H9 (cell line): ENCODE measurements at regions not wholly inside any gene's neighbourhood (a gene's known extent, or its start where the extent isn't known, plus 50 kb on each side); places are given as distances from the start of the nearest gene placed in this dataset.

Experiments used
- DNase-seq: peaks from one replicate; pipeline ENCODE4 v3.0.0-alpha.2; 2017
- H2AFZ ChIP-seq: one replicate; pipeline ENCODE4 v1.6.1; 2013; ENCODE audit warnings: mild to moderate bottlenecking, low read length, control low read depth, moderate library complexity
- H2AK5ac ChIP-seq: 2 replicates; pipeline ENCODE4 v1.6.1; 2013; ENCODE audit warnings: low read length, control low read depth, mixed read lengths; ENCODE audit not compliant: insufficient read length
- H2BK120ac ChIP-seq: one replicate; pipeline ENCODE4 v1.6.1; 2013; ENCODE audit warnings: low read depth, mild to moderate bottlenecking, low read length, control low read depth, inconsistent platforms; ENCODE audit not compliant: poor library complexity, severe bottlenecking
- H2BK12ac ChIP-seq: 2 replicates; pipeline ENCODE4 v1.6.1; 2013; ENCODE audit warnings: low read length, control low read depth, mixed read lengths, low read depth; ENCODE audit not compliant: insufficient read length
- H2BK15ac ChIP-seq: 2 replicates; pipeline ENCODE4 v1.6.1; 2013; ENCODE audit warnings: low read depth, low read length, control low read depth
- H2BK20ac ChIP-seq: one replicate; pipeline ENCODE4 v1.6.1; 2013; ENCODE audit warnings: low read depth, mild to moderate bottlenecking, low read length, control low read depth, inconsistent platforms; ENCODE audit not compliant: poor library complexity, severe bottlenecking
- H2BK5ac ChIP-seq: 2 replicates; pipeline ENCODE4 v1.6.1; 2013; ENCODE audit warnings: low read length, control low read depth, mixed read lengths; ENCODE audit not compliant: insufficient read length
- H3K14ac ChIP-seq: 2 replicates; pipeline ENCODE4 v1.6.1; 2013; ENCODE audit warnings: low read length, control low read depth; ENCODE audit not compliant: insufficient read depth
- H3K18ac ChIP-seq: 2 replicates; pipeline ENCODE4 v1.6.1; 2013; ENCODE audit warnings: low read depth, mild to moderate bottlenecking, mixed read lengths, low read length, control low read depth; ENCODE audit not compliant: insufficient read length
- H3K23ac ChIP-seq: 2 replicates; pipeline ENCODE4 v1.6.1; 2013; ENCODE audit warnings: low read length, control low read depth, mixed read lengths, low read depth; ENCODE audit not compliant: insufficient read length
- H3K23me2 ChIP-seq: 2 replicates; pipeline ENCODE4 v1.6.1; 2013; ENCODE audit warnings: low read depth, mild to moderate bottlenecking, mixed read lengths, low read length, control low read depth; ENCODE audit not compliant: insufficient read length, poor library complexity, severe bottlenecking
- H3K27ac ChIP-seq: 2 replicates; pipeline ENCODE4 v1.5.1; 2013; ENCODE audit warnings: low read length, control low read depth, mixed read lengths, low read depth; ENCODE audit not compliant: insufficient read length
- H3K27me3 ChIP-seq: 2 replicates; pipeline ENCODE4 v1.6.1; 2013; ENCODE audit warnings: low read length, control low read depth, inconsistent platforms; ENCODE audit not compliant: insufficient read depth
- H3K4ac ChIP-seq: 2 replicates; pipeline ENCODE4 v1.6.1; 2013; ENCODE audit warnings: low read depth, mild to moderate bottlenecking, control low read depth, inconsistent platforms, low read length, moderate library complexity
- H3K4me1 ChIP-seq: 2 replicates; pipeline ENCODE4 v1.6.1; 2013; ENCODE audit warnings: low read length, control low read depth, inconsistent platforms; ENCODE audit not compliant: insufficient read depth
- H3K4me2 ChIP-seq: 2 replicates; pipeline ENCODE4 v1.6.1; 2013; ENCODE audit warnings: low read length, control low read depth, mixed read lengths; ENCODE audit not compliant: insufficient read length, insufficient read depth
- H3K56ac ChIP-seq: 2 replicates; pipeline ENCODE4 v1.6.1; 2013; ENCODE audit warnings: low read depth, mild to moderate bottlenecking, mixed read lengths, low read length, control low read depth; ENCODE audit not compliant: insufficient read length
- H3K79me1 ChIP-seq: 2 replicates; pipeline ENCODE4 v1.6.1; 2013; ENCODE audit warnings: low read depth, mild to moderate bottlenecking, moderate library complexity, low read length, control low read depth, inconsistent platforms; ENCODE audit not compliant: insufficient read depth, poor library complexity, severe bottlenecking
- H3K79me2 ChIP-seq: 2 replicates; pipeline ENCODE4 v1.6.1; 2013; ENCODE audit warnings: low read length, control low read depth, inconsistent platforms; ENCODE audit not compliant: insufficient read depth
- H3K9ac ChIP-seq: 2 replicates; pipeline ENCODE4 v1.6.1; 2013; ENCODE audit warnings: low read length, control low read depth, mixed read lengths; ENCODE audit not compliant: insufficient read length; ENCODE audit errors: extremely low read depth
- H3K9me3 ChIP-seq: one replicate; pipeline ENCODE4 v1.6.1; 2013; ENCODE audit warnings: low read depth, low read length, inconsistent platforms; ENCODE audit not compliant: control insufficient read depth
- H3T11ph ChIP-seq: one replicate; pipeline ENCODE4 v1.6.1; 2013; ENCODE audit warnings: mild to moderate bottlenecking, low read length, control low read depth, inconsistent platforms
- H4K20me1 ChIP-seq: one replicate; pipeline ENCODE4 v1.6.1; 2013; ENCODE audit not compliant: control insufficient read depth, insufficient read length, insufficient read depth
- H4K5ac ChIP-seq: 2 replicates; pipeline ENCODE4 v1.6.1; 2013; ENCODE audit warnings: low read depth, mild to moderate bottlenecking, mixed read lengths, low read length, control low read depth; ENCODE audit not compliant: insufficient read length
- H4K8ac ChIP-seq: replicated peaks from 2 replicates; pipeline ENCODE4 v1.6.1; 2013; ENCODE audit warnings: low read length, control low read depth, mixed read lengths, low read depth; ENCODE audit not compliant: insufficient read length
- H4K91ac ChIP-seq: 2 replicates; pipeline ENCODE4 v1.6.1; 2013; ENCODE audit warnings: low read depth, mild to moderate bottlenecking, moderate library complexity, mixed read lengths, low read length, control low read depth; ENCODE audit not compliant: insufficient read length
- H3K27ac Mint-ChIP-seq, 3 experiments: 2 replicates in 2 of 3; 3 replicates in 1 of 3; pipeline ENCODE4 v1.8.0; 2020 to 2021; ENCODE audit warnings: mixed read lengths in 3 of 3, mild to moderate bottlenecking in 1 of 3, moderate library complexity in 1 of 3
- H3K27me3 Mint-ChIP-seq: 2 replicates; pipeline ENCODE4 v1.8.0; 2021; ENCODE audit warnings: low read depth, mild to moderate bottlenecking, moderate library complexity, mixed read lengths
- H3K36me3 Mint-ChIP-seq, 3 experiments: 2 replicates in 2 of 3; 3 replicates in 1 of 3; pipeline ENCODE4 v1.8.0; 2020 to 2021; ENCODE audit warnings: low read depth in 3 of 3, mixed read lengths in 3 of 3; ENCODE audit not compliant: insufficient read depth in 1 of 3
- H3K4me1 Mint-ChIP-seq, 2 experiments: 2 replicates each; pipeline ENCODE4 v1.8.0; 2020; ENCODE audit warnings: mixed read lengths in 2 of 2
- H3K4me3 Mint-ChIP-seq, 2 experiments: 2 replicates in 1 of 2; 3 replicates in 1 of 2; pipeline ENCODE4 v1.8.0; 2020 to 2021; ENCODE audit warnings: mild to moderate bottlenecking in 2 of 2, mixed read lengths in 2 of 2, moderate library complexity in 1 of 2
- H3K9me3 Mint-ChIP-seq, 2 experiments: 2 replicates in 1 of 2; 3 replicates in 1 of 2; pipeline ENCODE4 v1.8.0; 2020; ENCODE audit warnings: mild to moderate bottlenecking in 2 of 2, mixed read lengths in 2 of 2, moderate library complexity in 1 of 2
- WGBS: extraction: QIAGEN DNeasy Blood & Tissue Kit; methylation state at CpG from one replicate; pipeline ENCODE4 v1.1.7; 2013; ENCODE audit warnings: missing lambda C conversion rate, low lambda C conversion rate, mixed read lengths; ENCODE audit not compliant: insufficient read length; ENCODE audit errors: extremely low coverage; 5-methylcytosine and 5-hydroxymethylcytosine counted together
- TF ChIP-seq, protein P1 (sequence below): fragments of 200-600 bp; sonication (generic); conservative IDR thresholded peaks from 3 replicates; pipeline ENCODE4 v1.8.0; 2021; ENCODE audit warnings: antibody characterized with exemption, mild to moderate bottlenecking

DNA sequence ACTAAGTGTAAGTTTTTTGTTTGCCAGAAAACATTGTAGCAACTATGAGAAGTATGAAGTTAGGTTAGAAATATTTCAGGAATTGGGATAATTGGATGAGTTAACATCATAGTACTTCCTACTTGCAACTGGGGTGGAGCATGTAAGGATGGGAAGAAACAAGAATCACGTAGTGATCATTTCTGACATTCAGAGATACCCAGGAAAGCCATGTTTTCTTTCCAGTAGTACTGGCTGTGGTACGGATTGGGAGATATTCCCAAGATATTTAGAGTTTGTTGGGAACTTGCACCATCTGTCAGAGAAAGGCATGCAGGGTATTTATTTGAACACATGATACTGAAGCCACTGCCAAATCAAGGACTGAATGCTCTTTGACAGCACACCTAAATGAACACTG, 87.6 kb upstream of the SLC4A4 start:
- Histone ChIP-seq H3T11ph (no peak overlapping the region), H3K18ac (no peak overlapping the region), H3K79me2 (no peaks in the 10 kb centered on the region), H3K4me2 (no peak overlapping the region), H3K14ac (no peak overlapping the region), H2BK15ac (no peak overlapping the region), H4K5ac (no peak overlapping the region), H3K23ac (peak overlapping the region; percentile 24), H4K20me1 (no peaks in the 10 kb centered on the region), H2AFZ (no peak overlapping the region), H3K4ac (no peak overlapping the region), H3K27me3 (no peaks in the 10 kb centered on the region), H3K79me1 (no peaks in the 10 kb centered on the region), H2BK12ac (no peak overlapping the region), H2BK20ac (no peak overlapping the region), H3K9me3 (no peaks in the 10 kb centered on the region), H3K23me2 (no peaks in the 10 kb centered on the region), H4K8ac (no peak overlapping the region), H3K56ac (no peak overlapping the region), H2BK120ac (no peak overlapping the region), H3K9ac (no peak overlapping the region), H4K91ac (no peak overlapping the region), H3K4me1 (no peaks in the 10 kb centered on the region; the same call in 1 of the 2 replicates), H2BK5ac (no peak overlapping the region), H3K27ac (no peak overlapping the region), H2AK5ac (no peak overlapping the region)
- H3K4me1 Mint-ChIP-seq = no peaks in the 10 kb centered on the region
- no peaks in the 10 kb centered on the region for H3K9me3 Mint-ChIP-seq
- TF ChIP-seq, protein P1, sequence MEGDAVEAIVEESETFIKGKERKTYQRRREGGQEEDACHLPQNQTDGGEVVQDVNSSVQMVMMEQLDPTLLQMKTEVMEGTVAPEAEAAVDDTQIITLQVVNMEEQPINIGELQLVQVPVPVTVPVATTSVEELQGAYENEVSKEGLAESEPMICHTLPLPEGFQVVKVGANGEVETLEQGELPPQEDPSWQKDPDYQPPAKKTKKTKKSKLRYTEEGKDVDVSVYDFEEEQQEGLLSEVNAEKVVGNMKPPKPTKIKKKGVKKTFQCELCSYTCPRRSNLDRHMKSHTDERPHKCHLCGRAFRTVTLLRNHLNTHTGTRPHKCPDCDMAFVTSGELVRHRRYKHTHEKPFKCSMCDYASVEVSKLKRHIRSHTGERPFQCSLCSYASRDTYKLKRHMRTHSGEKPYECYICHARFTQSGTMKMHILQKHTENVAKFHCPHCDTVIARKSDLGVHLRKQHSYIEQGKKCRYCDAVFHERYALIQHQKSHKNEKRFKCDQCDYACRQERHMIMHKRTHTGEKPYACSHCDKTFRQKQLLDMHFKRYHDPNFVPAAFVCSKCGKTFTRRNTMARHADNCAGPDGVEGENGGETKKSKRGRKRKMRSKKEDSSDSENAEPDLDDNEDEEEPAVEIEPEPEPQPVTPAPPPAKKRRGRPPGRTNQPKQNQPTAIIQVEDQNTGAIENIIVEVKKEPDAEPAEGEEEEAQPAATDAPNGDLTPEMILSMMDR = no peak
- H3K27me3 Mint-ChIP-seq = peaks cover 2% of the 10 kb centered on the region; the same call in 1 of the 2 replicates
- WGBS = no CpG with 5 or more reads among the region's 2 CpGs
- no peak overlapping the region for H3K4me3 Mint-ChIP-seq
- H3K36me3 Mint-ChIP-seq = no peaks in the 10 kb centered on the region
- H3K27ac Mint-ChIP-seq = no peak overlapping the region
- no peak for DNase-seq
